ENCODE measurements at regions not wholly inside any gene's neighbourhood (a gene's known extent, or its start where the extent isn't known, plus 50 kb on each side); places are given as distances from the start of the nearest gene placed in this dataset.

GRCh38 chr3:31305340-31305739 is 227.4 kb upstream of the STT3B start (continued):
- TF ChIP-seq TCF7L2 (IDR thresholded peaks at IDR 0.05; ENCODE audit: borderline replicate concordance, extremely low read depth, insufficient read depth, insufficient read length) (no peak), ATF3 (IDR thresholded peaks at IDR 0.05) (no peak), EZH2 (IDR thresholded peaks at IDR 0.05) (no peak), JUND (IDR thresholded peaks at IDR 0.05) (no peak), SP1 (IDR thresholded peaks at IDR 0.05; ENCODE audit: low read depth) (no peak), ELF1 (IDR thresholded peaks at IDR 0.05; ENCODE audit: borderline replicate concordance, low read depth) (no peak)

GRCh38 chr3:31307131-31307785 is 225.5 kb upstream of the STT3B start:
- Histone ChIP-seq H3K9me3 (ENCODE audit: control insufficient read depth in 1 of 2, insufficient read depth in 1 of 2, low read depth in 1 of 2, low read length in 2 of 2) (no peaks in the 10 kb centered on the region), H3K27me3 (ENCODE audit: insufficient read depth, low read length) (no peaks in the 10 kb centered on the region), H3K4me3 (replicated peaks in 1 of 2; ENCODE audit: low read depth in 1 of 2, low read length in 2 of 2) (no peak overlapping the region), H3K79me2 (ENCODE audit: insufficient read depth, low read length) (no peaks in the 10 kb centered on the region), H3K27ac (ENCODE audit: low read depth, low read length) (no peak overlapping the region), H4K20me1 (ENCODE audit: insufficient read depth) (no peaks in the 10 kb centered on the region), H3K9ac (ENCODE audit: low read length) (no peak overlapping the region), H3K36me3 (ENCODE audit: control insufficient read depth in 1 of 2, insufficient read depth in 2 of 2, low read length in 2 of 2) (no peaks in the 10 kb centered on the region), H3K9me2 (ENCODE audit: insufficient read depth) (no peaks in the 10 kb centered on the region), H2AFZ (ENCODE audit: low read depth, low read length, poor library complexity, severe bottlenecking) (peak overlapping the region; percentile 52), H3K4me2 (ENCODE audit: low read length) (no peak overlapping the region), H3K4me1 (ENCODE audit: control insufficient read depth in 1 of 2, insufficient read depth in 2 of 2, low read length in 2 of 2) (peaks cover 8 to 16% of the 10 kb centered on the region in 2 experiments; a peak in 3 of 4 replicates)
- ChIA-PET POLR2A (no interaction called here), RAD21 (ENCODE audit: low non-redundant PET in 1 of 2, low total read pairs in 2 of 2, uncharacterized antibody in 2 of 2, unreplicated experiment in 2 of 2) (no interaction called here), CTCF (no interaction called here)
- no peak for ATAC-seq
- intact Hi-C loops (cut with micrococcal nuclease): no loop called here
- DNase-seq (ENCODE audit: low read depth, low spot score): no peak
- TF ChIP-seq YY1 (IDR thresholded peaks at IDR 0.05; ENCODE audit: extremely low read depth, insufficient replicate concordance, low read depth, low read length) (no peak), SIN3A (IDR thresholded peaks at IDR 0.05; ENCODE audit: low read depth) (no peak), ATF3 (IDR thresholded peaks at IDR 0.05) (no peak), EZH2 (IDR thresholded peaks at IDR 0.05) (no peak), CTCF (IDR thresholded peaks at IDR 0.05 in 2 of 3, conservative IDR thresholded peaks at IDR 0.05 in 1 of 3; ENCODE audit: borderline replicate concordance in 1 of 3, insufficient read depth in 1 of 3, low read depth in 2 of 3, low read length in 2 of 3) (no peak)
- BruUV-seq (replicated peaks): no TSS peak

Measured in HCT116 (cell line).